Astrocyte (in vitro differentiated cells and primary cell): ENCODE measurements at regions not wholly inside any gene's neighbourhood (a gene's known extent, or its start where the extent isn't known, plus 50 kb on each side); places are given as distances from the start of the nearest gene placed in this dataset.

Experiments
- DNase-seq: peaks from one replicate; pipeline ENCODE4 v3.0.0-alpha.2; 2010; ENCODE audit warnings: low read depth
- FAIRE-seq: peaks from 2 replicates; lab custom pipeline; 2011; peaks lifted over from hg19 to GRCh38; lab: Jason Lieb, UNC
- H2AFZ ChIP-seq: 2 replicates; pipeline ENCODE4 v1.6.0; 2012; ENCODE audit warnings: low read depth, low read length, inconsistent platforms
- H3K27ac ChIP-seq: 2 replicates; pipeline ENCODE4 v1.5.1; 2011; ENCODE audit warnings: low read depth, low read length, inconsistent platforms
- H3K27me3 ChIP-seq: 2 replicates; pipeline ENCODE4 v1.6.0; 2011; ENCODE audit warnings: low read length, inconsistent platforms; ENCODE audit not compliant: insufficient read depth
- H3K36me3 ChIP-seq: 2 replicates; pipeline ENCODE4 v1.5.1; 2011; ENCODE audit warnings: low read length, inconsistent platforms; ENCODE audit not compliant: insufficient read depth
- H3K4me1 ChIP-seq: 2 replicates; pipeline ENCODE4 v1.5.1; 2011; ENCODE audit warnings: low read length, inconsistent platforms; ENCODE audit not compliant: insufficient read depth
- H3K4me2 ChIP-seq: 2 replicates; pipeline ENCODE4 v1.6.0; 2012; ENCODE audit warnings: low read length, inconsistent platforms
- H3K4me3 ChIP-seq: 2 replicates; pipeline ENCODE4 v1.5.1; 2011; ENCODE audit warnings: low read depth, mild to moderate bottlenecking, low read length, inconsistent platforms; ENCODE audit not compliant: insufficient read depth
- H3K79me2 ChIP-seq: 2 replicates; pipeline ENCODE4 v1.6.0; 2012; ENCODE audit warnings: mild to moderate bottlenecking, low read length, inconsistent platforms; ENCODE audit not compliant: insufficient read depth
- H3K9ac ChIP-seq: 2 replicates; pipeline ENCODE4 v1.6.0; 2012; ENCODE audit warnings: mild to moderate bottlenecking, low read length, inconsistent platforms
- H3K9me3 ChIP-seq: 2 replicates; pipeline ENCODE4 v1.5.1; 2012; ENCODE audit warnings: low read depth, mild to moderate bottlenecking, low read length, inconsistent platforms; ENCODE audit not compliant: insufficient read depth
- H4K20me1 ChIP-seq: 2 replicates; pipeline ENCODE4 v1.6.0; 2012; ENCODE audit warnings: low read length, inconsistent platforms; ENCODE audit not compliant: insufficient read depth
- H3K27ac Mint-ChIP-seq: one replicate; pipeline ENCODE4 v1.8.0; 2021; ENCODE audit warnings: mild to moderate bottlenecking, mixed read lengths; ENCODE audit not compliant: unreplicated experiment
- H3K27me3 Mint-ChIP-seq: one replicate; pipeline ENCODE4 v1.8.0; 2021; ENCODE audit warnings: low read depth, mixed read lengths; ENCODE audit not compliant: unreplicated experiment
- H3K36me3 Mint-ChIP-seq: one replicate; pipeline ENCODE4 v1.8.0; 2021; ENCODE audit warnings: low read depth, mixed read lengths; ENCODE audit not compliant: unreplicated experiment
- H3K4me1 Mint-ChIP-seq: one replicate; pipeline ENCODE4 v1.8.0; 2021; ENCODE audit warnings: low read depth, mixed read lengths; ENCODE audit not compliant: unreplicated experiment
- H3K4me3 Mint-ChIP-seq: one replicate; pipeline ENCODE4 v1.8.0; 2021; ENCODE audit warnings: mild to moderate bottlenecking, moderate library complexity, mixed read lengths; ENCODE audit not compliant: unreplicated experiment
- H3K9me3 Mint-ChIP-seq: one replicate; pipeline ENCODE4 v1.8.0; 2021; ENCODE audit warnings: mild to moderate bottlenecking, mixed read lengths; ENCODE audit not compliant: unreplicated experiment
- EZH2 ChIP-seq: IDR thresholded peaks from 2 replicates; pipeline ENCODE4 v1.6.1; 2012; ENCODE audit warnings: mild to moderate bottlenecking, low read length, inconsistent platforms; ENCODE audit not compliant: insufficient read depth
- TF ChIP-seq, protein P1 (sequence below): IDR thresholded peaks from 2 replicates; pipeline ENCODE4 v1.5.1; 2011; ENCODE audit warnings: low read depth, mild to moderate bottlenecking, inconsistent platforms, low read length, moderate library complexity; ENCODE audit not compliant: insufficient read depth

GRCh38 chr3:84891851-84892250 lies 66.9 kb upstream of the CADM2 start:
- FAIRE-seq = no peak
- TF ChIP-seq, protein P1, sequence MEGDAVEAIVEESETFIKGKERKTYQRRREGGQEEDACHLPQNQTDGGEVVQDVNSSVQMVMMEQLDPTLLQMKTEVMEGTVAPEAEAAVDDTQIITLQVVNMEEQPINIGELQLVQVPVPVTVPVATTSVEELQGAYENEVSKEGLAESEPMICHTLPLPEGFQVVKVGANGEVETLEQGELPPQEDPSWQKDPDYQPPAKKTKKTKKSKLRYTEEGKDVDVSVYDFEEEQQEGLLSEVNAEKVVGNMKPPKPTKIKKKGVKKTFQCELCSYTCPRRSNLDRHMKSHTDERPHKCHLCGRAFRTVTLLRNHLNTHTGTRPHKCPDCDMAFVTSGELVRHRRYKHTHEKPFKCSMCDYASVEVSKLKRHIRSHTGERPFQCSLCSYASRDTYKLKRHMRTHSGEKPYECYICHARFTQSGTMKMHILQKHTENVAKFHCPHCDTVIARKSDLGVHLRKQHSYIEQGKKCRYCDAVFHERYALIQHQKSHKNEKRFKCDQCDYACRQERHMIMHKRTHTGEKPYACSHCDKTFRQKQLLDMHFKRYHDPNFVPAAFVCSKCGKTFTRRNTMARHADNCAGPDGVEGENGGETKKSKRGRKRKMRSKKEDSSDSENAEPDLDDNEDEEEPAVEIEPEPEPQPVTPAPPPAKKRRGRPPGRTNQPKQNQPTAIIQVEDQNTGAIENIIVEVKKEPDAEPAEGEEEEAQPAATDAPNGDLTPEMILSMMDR = no peak
- no peak for TF ChIP-seq EZH2
- no peaks in the 10 kb centered on the region for H3K36me3 Mint-ChIP-seq

GRCh38 chr3:84893211-84893610 lies 65.6 kb upstream of the CADM2 start:
- H3K4me3 Mint-ChIP-seq = no peak overlapping the region

More at GRCh38 chr3:84891851-84892250, 66.9 kb upstream of the CADM2 start:
- Histone ChIP-seq H3K27me3 (no peaks in the 10 kb centered on the region), H4K20me1 (no peaks in the 10 kb centered on the region), H3K27ac (no peak overlapping the region), H3K4me2 (no peak overlapping the region), H3K4me1 (no peaks in the 10 kb centered on the region), H3K9me3 (no peaks in the 10 kb centered on the region), H3K4me3 (no peak overlapping the region), H3K36me3 (no peaks in the 10 kb centered on the region), H3K79me2 (no peaks in the 10 kb centered on the region), H2AFZ (no peak overlapping the region), H3K9ac (no peak overlapping the region)
- peaks cover 12% of the 10 kb centered on the region for H3K9me3 Mint-ChIP-seq
- no peak for DNase-seq
- no peak overlapping the region for H3K27ac Mint-ChIP-seq
- no peaks in the 10 kb centered on the region for H3K4me1 Mint-ChIP-seq
- H3K27me3 Mint-ChIP-seq = no peaks in the 10 kb centered on the region
- no peak overlapping the region for H3K4me3 Mint-ChIP-seq

GRCh38 chr3:84904212-84904611 lies 54.6 kb upstream of the CADM2 start:
- no peak overlapping the region for H3K4me3 ChIP-seq
- H3K79me2 ChIP-seq = no peaks in the 10 kb centered on the region
- no peaks in the 10 kb centered on the region for H3K27me3 ChIP-seq
- no peaks in the 10 kb centered on the region for H3K4me1 Mint-ChIP-seq
- H3K27ac ChIP-seq = no peak overlapping the region
- H3K9me3 ChIP-seq = peaks cover 9% of the 10 kb centered on the region
- peaks cover 2% of the 10 kb centered on the region for H3K36me3 Mint-ChIP-seq
- no peaks in the 10 kb centered on the region for H3K4me1 ChIP-seq
- peaks cover 6% of the 10 kb centered on the region for H3K9me3 Mint-ChIP-seq
- H3K9ac ChIP-seq = no peak overlapping the region
- H3K4me2 ChIP-seq = no peak overlapping the region
- FAIRE-seq (no peak), DNase-seq (no peak)
- H3K4me3 Mint-ChIP-seq = no peak overlapping the region
- H2AFZ ChIP-seq = no peak overlapping the region
- no peak for TF ChIP-seq EZH2
- TF ChIP-seq, protein P1 = no peak
- H3K27ac Mint-ChIP-seq = no peak overlapping the region
- H3K36me3 ChIP-seq = no peaks in the 10 kb centered on the region
- H4K20me1 ChIP-seq = no peaks in the 10 kb centered on the region
- H3K27me3 Mint-ChIP-seq = no peaks in the 10 kb centered on the region

More at GRCh38 chr3:84893211-84893610, 65.6 kb upstream of the CADM2 start:
- TF ChIP-seq, protein P1 = no peak
- no peak for TF ChIP-seq EZH2
- DNase-seq (no peak), FAIRE-seq (no peak)
- no peaks in the 10 kb centered on the region for H3K36me3 Mint-ChIP-seq
- H3K9me3 Mint-ChIP-seq = peaks cover 12% of the 10 kb centered on the region
- H3K79me2 ChIP-seq = no peaks in the 10 kb centered on the region
- no peaks in the 10 kb centered on the region for H3K4me1 Mint-ChIP-seq
- no peak overlapping the region for H3K9ac ChIP-seq
- no peaks in the 10 kb centered on the region for H3K4me1 ChIP-seq
- H4K20me1 ChIP-seq = no peaks in the 10 kb centered on the region
- H3K27ac Mint-ChIP-seq = no peak overlapping the region
- no peak overlapping the region for H2AFZ ChIP-seq
- no peak overlapping the region for H3K27ac ChIP-seq
- no peak overlapping the region for H3K4me2 ChIP-seq
- no peaks in the 10 kb centered on the region for H3K9me3 ChIP-seq
- H3K27me3 ChIP-seq = no peaks in the 10 kb centered on the region
- no peaks in the 10 kb centered on the region for H3K36me3 ChIP-seq
- H3K27me3 Mint-ChIP-seq = no peaks in the 10 kb centered on the region
- H3K4me3 ChIP-seq = no peak overlapping the region
